Neural cell (in vitro differentiated cells): ENCODE measurements at regions not wholly inside any gene's neighbourhood (a gene's known extent, or its start where the extent isn't known, plus 50 kb on each side); places are given as distances from the start of the nearest gene placed in this dataset.

Experiments
- H2AFZ ChIP-seq: fragments of 200-600, 300-800 bp; sonication (generic), shearing (Covaris generic); 2 replicates; pipeline ENCODE4 v1.6.0; 2014; ENCODE audit warnings: low read depth, mild to moderate bottlenecking, antibody characterized with exemption, low read length, moderate library complexity
- H3F3A ChIP-seq: fragments of 200-600 bp; shearing (Covaris generic); 2 replicates; pipeline ENCODE4 v1.6.1; 2016; ENCODE audit warnings: mild to moderate bottlenecking, moderate library complexity, mixed read lengths, antibody characterized with exemption, low read length; ENCODE audit not compliant: insufficient read depth, poor library complexity, severe bottlenecking
- H3K27ac ChIP-seq: fragments of 200-600, 300-800 bp; sonication (generic), shearing (Covaris generic); 2 replicates; pipeline ENCODE4 v1.5.1; 2014; ENCODE audit warnings: mild to moderate bottlenecking, low read length, moderate library complexity
- H3K27me3 ChIP-seq: fragments of 300-800, 200-600 bp; sonication (generic), shearing (Covaris generic); 2 replicates; pipeline ENCODE4 v1.6.0; 2014; ENCODE audit warnings: mild to moderate bottlenecking, low read depth, low read length, moderate library complexity; ENCODE audit not compliant: insufficient read depth
- H3K36me3 ChIP-seq: fragments of 300-800, 200-600 bp; sonication (generic), shearing (Covaris generic); 2 replicates; pipeline ENCODE4 v1.5.1; 2014; ENCODE audit warnings: mild to moderate bottlenecking, antibody characterized with exemption, low read length, moderate library complexity; ENCODE audit not compliant: insufficient read depth
- H3K4me2 ChIP-seq: fragments of 300-800, 200-600 bp; sonication (generic), shearing (Covaris generic); 2 replicates; pipeline ENCODE4 v1.6.0; 2014; ENCODE audit warnings: mild to moderate bottlenecking, low read length
- H3K4me3 ChIP-seq: fragments of 300-800, 200-600 bp; sonication (generic), shearing (Covaris generic); 2 replicates; pipeline ENCODE4 v1.5.1; 2014; ENCODE audit warnings: mild to moderate bottlenecking, low read length, moderate library complexity
- H3K79me2 ChIP-seq: fragments of 200-600 bp; shearing (Covaris generic); replicated peaks from 2 replicates; pipeline ENCODE4 v1.6.0; 2014; ENCODE audit warnings: mild to moderate bottlenecking, low read length, moderate library complexity; ENCODE audit not compliant: insufficient read depth
- H3K9ac ChIP-seq: fragments of 300-800, 200-600 bp; sonication (generic), shearing (Covaris generic); 2 replicates; pipeline ENCODE4 v1.6.1; 2016; ENCODE audit warnings: mild to moderate bottlenecking, low read length, mixed read lengths
- H3K9me2 ChIP-seq: fragments of 200-600 bp; shearing (Covaris generic); 2 replicates; pipeline ENCODE4 v1.6.1; 2016; ENCODE audit warnings: mild to moderate bottlenecking, low read length, mixed read lengths; ENCODE audit not compliant: insufficient read depth
- H3K9me3 ChIP-seq: fragments of 200-600, 300-800 bp; sonication (generic), shearing (Covaris generic); 2 replicates; pipeline ENCODE4 v1.6.1; 2016; ENCODE audit warnings: mild to moderate bottlenecking, mixed run types, low read length, moderate library complexity, mixed read lengths
- H4K20me1 ChIP-seq: fragments of 200-600 bp; shearing (Covaris generic); 2 replicates; pipeline ENCODE4 v1.6.1; 2016; ENCODE audit warnings: mild to moderate bottlenecking, mixed run types; ENCODE audit not compliant: insufficient read depth
- EP300 ChIP-seq: fragments of 450-650 bp; conservative IDR thresholded peaks from 2 replicates; pipeline ENCODE4 v1.6.1; 2014; ENCODE audit warnings: antibody characterized with exemption, mild to moderate bottlenecking, moderate library complexity; ENCODE audit not compliant: poor library complexity, severe bottlenecking
- EZH2 ChIP-seq: fragments of 200-600, 300-800 bp; shearing (Covaris generic), sonication (generic); IDR thresholded peaks from 2 replicates; pipeline ENCODE4 v1.6.1; 2014; ENCODE audit warnings: antibody characterized with exemption, low read length, borderline replicate concordance, mild to moderate bottlenecking; ENCODE audit not compliant: insufficient read depth, poor library complexity, severe bottlenecking
- MXI1 ChIP-seq: fragments of 450-650 bp; conservative IDR thresholded peaks from 2 replicates; pipeline ENCODE4 v1.6.1; 2014; ENCODE audit warnings: antibody characterized with exemption, mild to moderate bottlenecking; ENCODE audit not compliant: poor library complexity, severe bottlenecking
- POLR2AphosphoS5 ChIP-seq: IDR thresholded peaks from 2 replicates; pipeline ENCODE4 v1.6.1; 2012
- SMC3 ChIP-seq: fragments of 450-650 bp; conservative IDR thresholded peaks from 2 replicates; pipeline ENCODE4 v1.6.1; 2014; ENCODE audit warnings: antibody characterized with exemption, mild to moderate bottlenecking, moderate library complexity; ENCODE audit not compliant: poor library complexity
- TAF1 ChIP-seq: IDR thresholded peaks from 2 replicates; pipeline ENCODE4 v1.6.1; 2012; ENCODE audit warnings: low read depth
- TF ChIP-seq, protein P1 (sequence below): fragments of 450-650 bp; IDR thresholded peaks from 2 replicates; pipeline ENCODE4 v1.5.1; 2014; ENCODE audit warnings: antibody characterized with exemption, mild to moderate bottlenecking, moderate library complexity; ENCODE audit not compliant: poor library complexity, severe bottlenecking
- TF ChIP-seq, protein P2 (sequence below): IDR thresholded peaks from 2 replicates; pipeline ENCODE4 v1.6.1; 2012; ENCODE audit warnings: borderline replicate concordance

GRCh38 chr6:105897131-105897530, 189.0 kb upstream of the PRDM1 start:
- no peaks in the 10 kb centered on the region for H3K9me3 ChIP-seq
- H3K27ac ChIP-seq: no peak overlapping the region
- TF ChIP-seq TAF1: no peak
- no peaks in the 10 kb centered on the region for H3K36me3 ChIP-seq
- no peak overlapping the region for H3K4me3 ChIP-seq
- no peak overlapping the region for H3K9ac ChIP-seq
- H3K79me2 ChIP-seq: no peaks in the 10 kb centered on the region
- no peaks in the 10 kb centered on the region for H3F3A ChIP-seq
- no peak overlapping the region for H3K4me2 ChIP-seq
- no peaks in the 10 kb centered on the region for H4K20me1 ChIP-seq
- H3K27me3 ChIP-seq: no peaks in the 10 kb centered on the region
- H2AFZ ChIP-seq: no peak overlapping the region
- no peaks in the 10 kb centered on the region for H3K9me2 ChIP-seq

- H3F3A ChIP-seq: no peaks in the 10 kb centered on the region
- H3K9me2 ChIP-seq: no peaks in the 10 kb centered on the region
- H4K20me1 ChIP-seq: no peaks in the 10 kb centered on the region
- H2AFZ ChIP-seq: no peak overlapping the region
- no peak overlapping the region for H3K27ac ChIP-seq
- H3K9me3 ChIP-seq: no peaks in the 10 kb centered on the region
- H3K36me3 ChIP-seq: no peaks in the 10 kb centered on the region
- no peak for TF ChIP-seq EZH2
- H3K27me3 ChIP-seq: no peaks in the 10 kb centered on the region
- no peaks in the 10 kb centered on the region for H3K79me2 ChIP-seq
- no peak overlapping the region for H3K9ac ChIP-seq
- H3K4me3 ChIP-seq: no peak overlapping the region
- no peak overlapping the region for H3K4me2 ChIP-seq
These were observed 189.4 kb upstream of the PRDM1 start for GRCh38 chr6:105896821-105897095.

- Histone ChIP-seq H3K9ac (no peak overlapping the region), H3K79me2 (no peaks in the 10 kb centered on the region), H4K20me1 (no peaks in the 10 kb centered on the region), H3K36me3 (no peaks in the 10 kb centered on the region), H3K27ac (no peak overlapping the region), H3K9me3 (no peaks in the 10 kb centered on the region), H3K9me2 (no peaks in the 10 kb centered on the region), H3F3A (no peaks in the 10 kb centered on the region), H2AFZ (no peak overlapping the region), H3K27me3 (no peaks in the 10 kb centered on the region), H3K4me3 (no peak overlapping the region), H3K4me2 (no peak overlapping the region)
- TF ChIP-seq EZH2: no peak
- TF ChIP-seq, protein P1, sequence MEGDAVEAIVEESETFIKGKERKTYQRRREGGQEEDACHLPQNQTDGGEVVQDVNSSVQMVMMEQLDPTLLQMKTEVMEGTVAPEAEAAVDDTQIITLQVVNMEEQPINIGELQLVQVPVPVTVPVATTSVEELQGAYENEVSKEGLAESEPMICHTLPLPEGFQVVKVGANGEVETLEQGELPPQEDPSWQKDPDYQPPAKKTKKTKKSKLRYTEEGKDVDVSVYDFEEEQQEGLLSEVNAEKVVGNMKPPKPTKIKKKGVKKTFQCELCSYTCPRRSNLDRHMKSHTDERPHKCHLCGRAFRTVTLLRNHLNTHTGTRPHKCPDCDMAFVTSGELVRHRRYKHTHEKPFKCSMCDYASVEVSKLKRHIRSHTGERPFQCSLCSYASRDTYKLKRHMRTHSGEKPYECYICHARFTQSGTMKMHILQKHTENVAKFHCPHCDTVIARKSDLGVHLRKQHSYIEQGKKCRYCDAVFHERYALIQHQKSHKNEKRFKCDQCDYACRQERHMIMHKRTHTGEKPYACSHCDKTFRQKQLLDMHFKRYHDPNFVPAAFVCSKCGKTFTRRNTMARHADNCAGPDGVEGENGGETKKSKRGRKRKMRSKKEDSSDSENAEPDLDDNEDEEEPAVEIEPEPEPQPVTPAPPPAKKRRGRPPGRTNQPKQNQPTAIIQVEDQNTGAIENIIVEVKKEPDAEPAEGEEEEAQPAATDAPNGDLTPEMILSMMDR: no peak
- TF ChIP-seq TAF1: no peak
- TF ChIP-seq, protein P2, sequence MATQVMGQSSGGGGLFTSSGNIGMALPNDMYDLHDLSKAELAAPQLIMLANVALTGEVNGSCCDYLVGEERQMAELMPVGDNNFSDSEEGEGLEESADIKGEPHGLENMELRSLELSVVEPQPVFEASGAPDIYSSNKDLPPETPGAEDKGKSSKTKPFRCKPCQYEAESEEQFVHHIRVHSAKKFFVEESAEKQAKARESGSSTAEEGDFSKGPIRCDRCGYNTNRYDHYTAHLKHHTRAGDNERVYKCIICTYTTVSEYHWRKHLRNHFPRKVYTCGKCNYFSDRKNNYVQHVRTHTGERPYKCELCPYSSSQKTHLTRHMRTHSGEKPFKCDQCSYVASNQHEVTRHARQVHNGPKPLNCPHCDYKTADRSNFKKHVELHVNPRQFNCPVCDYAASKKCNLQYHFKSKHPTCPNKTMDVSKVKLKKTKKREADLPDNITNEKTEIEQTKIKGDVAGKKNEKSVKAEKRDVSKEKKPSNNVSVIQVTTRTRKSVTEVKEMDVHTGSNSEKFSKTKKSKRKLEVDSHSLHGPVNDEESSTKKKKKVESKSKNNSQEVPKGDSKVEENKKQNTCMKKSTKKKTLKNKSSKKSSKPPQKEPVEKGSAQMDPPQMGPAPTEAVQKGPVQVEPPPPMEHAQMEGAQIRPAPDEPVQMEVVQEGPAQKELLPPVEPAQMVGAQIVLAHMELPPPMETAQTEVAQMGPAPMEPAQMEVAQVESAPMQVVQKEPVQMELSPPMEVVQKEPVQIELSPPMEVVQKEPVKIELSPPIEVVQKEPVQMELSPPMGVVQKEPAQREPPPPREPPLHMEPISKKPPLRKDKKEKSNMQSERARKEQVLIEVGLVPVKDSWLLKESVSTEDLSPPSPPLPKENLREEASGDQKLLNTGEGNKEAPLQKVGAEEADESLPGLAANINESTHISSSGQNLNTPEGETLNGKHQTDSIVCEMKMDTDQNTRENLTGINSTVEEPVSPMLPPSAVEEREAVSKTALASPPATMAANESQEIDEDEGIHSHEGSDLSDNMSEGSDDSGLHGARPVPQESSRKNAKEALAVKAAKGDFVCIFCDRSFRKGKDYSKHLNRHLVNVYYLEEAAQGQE: no peak
- no peak for TF ChIP-seq EP300
- no peak for TF ChIP-seq SMC3
- no peak for TF ChIP-seq MXI1
- TF ChIP-seq POLR2AphosphoS5: no peak
These were observed 189.9 kb upstream of the PRDM1 start for GRCh38 chr6:105896052-105896820.
